Lower leg skin (tissue), 4 donors: ENCODE measurements at regions not wholly inside any gene's neighbourhood (a gene's known extent, or its start where the extent isn't known, plus 50 kb on each side); places are given as distances from the start of the nearest gene placed in this dataset.
"Not testable (repeated sequence)": the region's sequence is repeated elsewhere in the genome, so short reads cannot be mapped to it uniquely, and the experiment has no call there.

Experiments used
- DNase-seq, 2 donors: peaks; one replicate each; pipeline ENCODE4 v3.0.0-alpha.2; 2019; ENCODE audit warnings: low spot score in 2 of 2
- H3K4me3 ChIP-seq: fragments of 200-600 bp; sonication (generic); 2 replicates; pipeline ENCODE4 v1.5.1; 2017; ENCODE audit warnings: mild to moderate bottlenecking, low read depth; ENCODE audit not compliant: poor library complexity, severe bottlenecking
- POLR2A ChIP-seq, 2 donors: fragments of 450-650 bp; IDR thresholded peaks; one replicate each; pipeline ENCODE4 v1.6.1; 2016 to 2017; ENCODE audit warnings: antibody characterized with exemption in 2 of 2, mild to moderate bottlenecking in 1 of 2, moderate library complexity in 1 of 2
- WGBS, 2 donors: methylation state at CpG; one replicate each; pipeline ENCODE4 v1.1.5; 2018; 5-methylcytosine and 5-hydroxymethylcytosine counted together
- intact Hi-C: fragments of 100-400 bp; cut with DNase I; formaldehyde crosslinking; loops from one replicate; pipeline ENCODE4 v1.15.0; 2023; ENCODE audit warnings: low total_unique reads
- TF ChIP-seq, protein P1 (sequence below), 3 donors: fragments of 450-650 bp; IDR thresholded peaks; one replicate each; pipeline ENCODE4 v1.5.1; 2016; ENCODE audit warnings: antibody characterized with exemption in 3 of 3, mild to moderate bottlenecking in 3 of 3, moderate library complexity in 2 of 3

GRCh38 chr1:191760016-191760415 lies 398.2 kb upstream of the RGS18 start:
- DNase-seq: no peak
- WGBS, 2 donors: 63 to 77% methylated on average over 2 of the region's 2 CpGs
- TF ChIP-seq, protein P1, sequence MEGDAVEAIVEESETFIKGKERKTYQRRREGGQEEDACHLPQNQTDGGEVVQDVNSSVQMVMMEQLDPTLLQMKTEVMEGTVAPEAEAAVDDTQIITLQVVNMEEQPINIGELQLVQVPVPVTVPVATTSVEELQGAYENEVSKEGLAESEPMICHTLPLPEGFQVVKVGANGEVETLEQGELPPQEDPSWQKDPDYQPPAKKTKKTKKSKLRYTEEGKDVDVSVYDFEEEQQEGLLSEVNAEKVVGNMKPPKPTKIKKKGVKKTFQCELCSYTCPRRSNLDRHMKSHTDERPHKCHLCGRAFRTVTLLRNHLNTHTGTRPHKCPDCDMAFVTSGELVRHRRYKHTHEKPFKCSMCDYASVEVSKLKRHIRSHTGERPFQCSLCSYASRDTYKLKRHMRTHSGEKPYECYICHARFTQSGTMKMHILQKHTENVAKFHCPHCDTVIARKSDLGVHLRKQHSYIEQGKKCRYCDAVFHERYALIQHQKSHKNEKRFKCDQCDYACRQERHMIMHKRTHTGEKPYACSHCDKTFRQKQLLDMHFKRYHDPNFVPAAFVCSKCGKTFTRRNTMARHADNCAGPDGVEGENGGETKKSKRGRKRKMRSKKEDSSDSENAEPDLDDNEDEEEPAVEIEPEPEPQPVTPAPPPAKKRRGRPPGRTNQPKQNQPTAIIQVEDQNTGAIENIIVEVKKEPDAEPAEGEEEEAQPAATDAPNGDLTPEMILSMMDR (IDR thresholded peaks at IDR 0.05): no peak
- TF ChIP-seq POLR2A (IDR thresholded peaks at IDR 0.05): no peak
- intact Hi-C loops: no loop called here
- no peak overlapping the region for H3K4me3 ChIP-seq

DNA sequence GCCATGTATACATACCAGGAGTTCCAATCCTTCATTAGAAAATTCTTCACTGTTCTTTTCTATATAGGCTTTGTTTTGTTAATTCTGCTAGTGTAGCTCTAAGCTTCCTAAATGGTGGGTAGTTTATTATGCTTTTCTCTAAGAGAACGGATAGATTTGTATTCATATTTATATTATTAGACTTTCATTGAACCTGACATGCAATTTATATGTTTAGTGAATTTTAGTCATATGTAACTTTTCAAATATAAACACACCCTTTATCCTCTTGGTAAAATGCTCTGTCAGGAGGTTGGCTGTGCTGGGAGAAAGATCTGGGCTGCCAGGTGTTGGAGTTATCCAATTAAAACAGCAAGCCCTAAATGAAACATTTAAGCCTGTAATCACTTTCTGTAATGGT lies 369.7 kb upstream of the RGS18 start:
- TF ChIP-seq, protein P1 (IDR thresholded peaks at IDR 0.05): no peak
- TF ChIP-seq POLR2A (IDR thresholded peaks at IDR 0.05): no peak
- no peak overlapping the region for H3K4me3 ChIP-seq
- WGBS, 2 donors: 46 to 83% methylated on average over 1 of the region's 1 CpG
- intact Hi-C loops: no loop called here
- DNase-seq: no peak

GRCh38 chr1:191798178-191798577 lies 360.1 kb upstream of the RGS18 start:
- no peak overlapping the region for H3K4me3 ChIP-seq
- 77 to 86% methylated on average over 1 of the region's 1 CpG for WGBS, 2 donors
- intact Hi-C loops: no loop called here
- TF ChIP-seq, protein P1 (IDR thresholded peaks at IDR 0.05): no peak
- TF ChIP-seq POLR2A (IDR thresholded peaks at IDR 0.05): no peak
- no peak for DNase-seq

DNA sequence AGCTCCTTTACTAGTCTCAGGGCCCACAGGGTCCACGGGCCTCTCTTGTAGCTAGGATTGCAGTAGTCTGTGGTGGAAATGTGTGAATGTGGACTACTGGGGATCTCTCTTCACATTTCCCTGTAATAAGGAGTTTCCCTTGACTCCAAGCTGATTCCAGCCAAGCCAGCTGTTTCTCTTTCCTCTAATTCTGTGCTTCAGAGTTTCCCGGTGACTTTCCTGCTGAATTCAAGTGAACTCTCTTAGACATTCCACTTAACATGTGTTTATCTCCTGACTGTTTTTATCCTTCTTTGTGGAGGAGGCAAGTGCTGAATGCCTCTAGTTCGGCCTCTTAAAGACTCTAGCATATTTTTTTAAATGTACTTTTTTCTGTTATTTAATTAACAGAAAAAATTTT lies 354.0 kb upstream of the RGS18 start:
- H3K4me3 ChIP-seq: no peak overlapping the region
- TF ChIP-seq, protein P1 (IDR thresholded peaks at IDR 0.05): no peak
- TF ChIP-seq POLR2A (IDR thresholded peaks at IDR 0.05): no peak
- intact Hi-C loops: no loop called here
- 62 to 68% methylated on average over 3 of the region's 3 CpGs for WGBS, 2 donors
- no peak for DNase-seq

DNA sequence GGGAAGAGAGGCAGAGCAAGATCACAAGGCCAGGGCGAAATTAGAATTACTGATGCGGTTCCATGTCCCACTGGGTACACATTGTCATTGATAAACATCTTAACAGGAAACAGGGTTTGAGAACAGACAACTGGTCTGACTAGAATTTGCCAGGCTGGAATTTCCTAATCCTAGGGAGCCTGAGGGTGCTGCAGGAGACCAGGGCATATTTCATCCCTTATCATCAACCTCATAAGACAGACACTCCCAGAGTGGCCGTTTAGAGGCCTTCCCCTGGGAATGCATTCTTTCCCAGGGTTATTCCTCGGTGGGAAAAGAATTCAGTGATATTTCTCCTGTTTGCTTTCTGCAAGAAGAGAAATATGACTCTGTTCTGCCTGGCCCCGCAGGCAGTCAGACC lies 344.7 kb upstream of the RGS18 start:
- H3K4me3 ChIP-seq, intact Hi-C loops, DNase-seq: not testable (repeated sequence)
- WGBS, 2 donors: 77 to 81% methylated on average over 5 of the region's 5 CpGs

DNA sequence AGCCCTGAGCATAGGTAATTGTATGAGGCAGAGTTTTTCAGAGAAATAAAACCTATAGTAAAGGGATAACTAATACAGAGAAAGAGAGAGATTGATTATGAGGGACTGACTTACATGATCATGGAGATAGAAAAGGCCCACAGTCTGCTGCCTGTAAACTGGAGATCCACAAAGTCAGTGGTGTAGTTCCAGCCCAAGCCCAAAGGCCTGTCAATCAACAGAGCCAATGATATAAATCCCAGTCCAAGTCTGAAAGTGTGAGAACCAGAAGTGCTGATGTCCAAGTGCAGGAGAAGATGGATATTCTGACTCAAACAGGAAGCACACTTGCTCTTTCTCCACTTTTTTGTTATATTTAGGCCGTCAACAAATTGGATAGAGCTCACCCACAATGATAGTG lies 340.1 kb upstream of the RGS18 start:
- no peak overlapping the region for H3K4me3 ChIP-seq
- TF ChIP-seq, protein P1 (IDR thresholded peaks at IDR 0.05): no peak
- no peak for TF ChIP-seq POLR2A (IDR thresholded peaks at IDR 0.05)
- no peak for DNase-seq
- WGBS, 2 donors: 82 to 89% methylated on average over 1 of the region's 1 CpG
- intact Hi-C loops: no loop called here
